Ascending aorta (tissue), 2 donors: ENCODE measurements at regions not wholly inside any gene's neighbourhood (a gene's known extent, or its start where the extent isn't known, plus 50 kb on each side); places are given as distances from the start of the nearest gene placed in this dataset.

Experiments used
- DNase-seq, 2 donors: peaks; one replicate each; pipeline ENCODE4 v3.0.0-alpha.2; 2019; ENCODE audit warnings: low spot score in 2 of 2
- H3K27ac ChIP-seq, 2 donors: fragments of 200-600 bp; sonication (generic); one replicate each; pipeline ENCODE4 v1.5.1; 2016 to 2017; ENCODE audit warnings: mild to moderate bottlenecking in 1 of 2
- H3K27me3 ChIP-seq: fragments of 200-600 bp; sonication (generic); one replicate; pipeline ENCODE4 v1.5.1; 2017
- H3K36me3 ChIP-seq, 2 donors: fragments of 200-600 bp; sonication (generic); one replicate each; pipeline ENCODE4 v1.5.1; 2016
- H3K4me1 ChIP-seq, 2 donors: fragments of 200-600 bp; sonication (generic); one replicate each; pipeline ENCODE4 v1.5.1; 2016 to 2017; ENCODE audit warnings: mild to moderate bottlenecking in 1 of 2
- H3K4me3 ChIP-seq, 2 donors: fragments of 200-600 bp; sonication (generic); one replicate each; pipeline ENCODE4 v1.5.1; 2016 to 2017; ENCODE audit warnings: mild to moderate bottlenecking in 1 of 2
- H3K9me3 ChIP-seq, 2 donors: fragments of 200-600 bp; sonication (generic); one replicate each; pipeline ENCODE4 v1.5.1; 2016
- intact Hi-C: fragments of 100-400 bp; cut with DNase I; formaldehyde crosslinking; loops from one replicate; pipeline ENCODE4 v1.15.1; 2023
- TF ChIP-seq, protein P1 (sequence below), 3 experiments: fragments of 200-600 bp in 2 of 3; fragments of 450-650 bp in 1 of 3; sonication (generic) in 2 of 3; IDR thresholded peaks; one replicate each; pipeline ENCODE4 v1.5.1; 2016 to 2019; ENCODE audit warnings: antibody characterized with exemption in 3 of 3, mild to moderate bottlenecking in 1 of 3, moderate library complexity in 1 of 3

DNA sequence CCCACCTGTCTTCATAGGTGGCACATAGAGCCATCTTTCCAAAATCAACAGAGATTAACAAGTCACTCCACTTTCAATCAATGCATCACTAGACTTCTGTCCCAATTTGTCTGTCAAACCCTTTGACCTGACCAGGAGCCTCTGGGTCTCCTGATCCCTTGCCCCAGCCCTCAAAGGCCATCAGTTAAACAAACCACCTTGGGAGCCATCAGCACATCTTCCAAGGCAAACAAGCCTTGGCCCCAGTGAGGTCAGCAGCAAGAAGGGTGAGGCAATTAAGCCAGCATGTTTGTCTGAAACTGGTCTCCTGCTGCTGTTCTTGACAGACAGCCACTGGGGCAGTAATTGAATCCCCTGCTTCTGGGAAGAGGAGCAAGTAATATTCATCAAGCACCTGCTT, 742.8 kb upstream of the TBX3 start:
- TF ChIP-seq, protein P1, sequence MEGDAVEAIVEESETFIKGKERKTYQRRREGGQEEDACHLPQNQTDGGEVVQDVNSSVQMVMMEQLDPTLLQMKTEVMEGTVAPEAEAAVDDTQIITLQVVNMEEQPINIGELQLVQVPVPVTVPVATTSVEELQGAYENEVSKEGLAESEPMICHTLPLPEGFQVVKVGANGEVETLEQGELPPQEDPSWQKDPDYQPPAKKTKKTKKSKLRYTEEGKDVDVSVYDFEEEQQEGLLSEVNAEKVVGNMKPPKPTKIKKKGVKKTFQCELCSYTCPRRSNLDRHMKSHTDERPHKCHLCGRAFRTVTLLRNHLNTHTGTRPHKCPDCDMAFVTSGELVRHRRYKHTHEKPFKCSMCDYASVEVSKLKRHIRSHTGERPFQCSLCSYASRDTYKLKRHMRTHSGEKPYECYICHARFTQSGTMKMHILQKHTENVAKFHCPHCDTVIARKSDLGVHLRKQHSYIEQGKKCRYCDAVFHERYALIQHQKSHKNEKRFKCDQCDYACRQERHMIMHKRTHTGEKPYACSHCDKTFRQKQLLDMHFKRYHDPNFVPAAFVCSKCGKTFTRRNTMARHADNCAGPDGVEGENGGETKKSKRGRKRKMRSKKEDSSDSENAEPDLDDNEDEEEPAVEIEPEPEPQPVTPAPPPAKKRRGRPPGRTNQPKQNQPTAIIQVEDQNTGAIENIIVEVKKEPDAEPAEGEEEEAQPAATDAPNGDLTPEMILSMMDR (IDR thresholded peaks at IDR 0.05) = no peak
- H3K27me3 ChIP-seq = no peaks in the 10 kb centered on the region
- intact Hi-C loops = no loop called here
- no peak overlapping the region for H3K4me3 ChIP-seq
- H3K27ac ChIP-seq = no peak overlapping the region
- no peaks in the 10 kb centered on the region for H3K9me3 ChIP-seq
- no peak for DNase-seq
- no peaks in the 10 kb centered on the region for H3K36me3 ChIP-seq
- no peaks in the 10 kb centered on the region for H3K4me1 ChIP-seq

DNA sequence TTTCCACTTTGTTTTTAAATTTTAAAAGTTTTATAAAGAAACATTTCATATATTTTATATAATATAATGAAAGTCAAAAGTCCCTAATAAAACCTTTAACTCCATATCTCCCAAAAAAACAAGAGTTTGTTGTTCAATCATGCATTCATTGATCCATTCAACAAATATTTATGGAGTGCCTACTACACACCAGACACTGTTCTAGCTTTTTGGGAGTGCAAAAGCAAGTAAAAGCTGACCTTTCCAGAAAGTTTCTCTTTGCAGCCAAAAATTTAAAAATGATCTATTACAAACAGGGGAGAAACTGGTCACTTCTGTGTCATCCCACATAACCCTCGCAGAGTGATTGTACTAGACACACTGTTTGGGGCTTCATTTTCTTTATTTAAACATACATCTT, 740.0 kb upstream of the TBX3 start:
- intact Hi-C loops = no loop called here
- Histone ChIP-seq H3K27ac (no peak overlapping the region), H3K27me3 (no peaks in the 10 kb centered on the region), H3K4me3 (no peak overlapping the region), H3K9me3 (no peaks in the 10 kb centered on the region), H3K36me3 (no peaks in the 10 kb centered on the region), H3K4me1 (no peaks in the 10 kb centered on the region)
- TF ChIP-seq, protein P1 (IDR thresholded peaks at IDR 0.05) = no peak
- DNase-seq = no peak

DNA sequence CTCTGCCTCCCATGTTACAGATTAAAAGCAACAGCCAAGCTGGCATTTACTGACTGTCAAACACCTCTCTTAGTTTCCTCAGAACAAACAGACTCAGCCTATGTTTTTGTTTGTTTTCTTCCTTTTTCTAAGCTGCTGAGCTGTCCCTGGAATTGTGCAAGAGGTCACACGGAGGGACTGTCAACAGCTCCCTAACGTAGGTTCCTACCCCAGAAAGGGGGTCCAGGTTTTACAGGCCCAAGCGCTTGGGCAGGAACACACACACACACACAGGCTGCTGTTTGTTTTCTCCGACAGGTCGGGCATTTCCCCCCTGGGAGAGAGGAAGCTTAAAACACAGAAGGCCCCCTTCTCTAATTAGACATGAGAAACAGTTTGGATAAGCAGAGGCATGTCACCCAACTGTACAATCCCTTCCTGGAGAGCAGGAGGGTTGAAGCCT, 739.6 kb upstream of the TBX3 start:
- Histone ChIP-seq H3K4me3 (no peak overlapping the region), H3K27ac (no peak overlapping the region), H3K27me3 (no peaks in the 10 kb centered on the region), H3K4me1 (no peaks in the 10 kb centered on the region), H3K9me3 (no peaks in the 10 kb centered on the region), H3K36me3 (no peaks in the 10 kb centered on the region)
- DNase-seq = no peak
- TF ChIP-seq, protein P1 (IDR thresholded peaks at IDR 0.05) = no peak
- intact Hi-C loops = no loop called here

DNA sequence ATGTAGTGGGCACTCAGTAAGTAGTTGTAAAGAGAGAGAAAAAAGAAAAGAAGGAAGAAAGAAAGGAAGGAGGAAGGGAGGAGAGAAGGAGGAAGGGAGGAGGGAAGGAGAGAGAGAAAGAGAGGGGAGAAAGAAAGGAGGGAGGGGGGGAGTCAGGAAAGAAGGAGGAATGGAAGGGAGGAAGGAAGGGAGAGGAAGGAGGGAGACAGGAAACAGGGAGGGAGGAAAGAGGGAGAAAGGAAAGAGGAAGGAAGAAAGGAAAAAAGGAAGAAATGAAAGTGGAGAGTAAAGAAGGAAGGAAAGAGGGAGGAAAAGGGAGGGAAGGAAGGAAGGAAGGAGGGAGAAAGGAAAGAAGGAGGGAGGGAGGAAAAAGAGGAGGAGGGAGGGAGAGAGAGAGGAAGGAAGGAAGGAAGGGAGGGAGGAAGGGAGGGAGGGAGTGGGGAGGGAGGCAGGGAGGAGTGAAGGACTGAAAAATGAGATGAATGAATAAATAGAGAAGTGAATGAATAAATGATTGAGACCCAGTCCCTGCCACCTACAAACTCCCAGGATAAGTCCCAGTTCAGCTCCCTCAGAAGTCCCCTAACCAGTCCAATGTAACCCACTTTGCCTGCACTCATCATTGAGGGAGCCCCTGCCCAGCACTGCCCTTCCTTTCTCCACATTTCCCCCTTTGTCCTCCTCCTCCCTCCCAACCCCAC, 739.0 kb upstream of the TBX3 start:
- Histone ChIP-seq H3K4me3 (no peak overlapping the region), H3K9me3 (no peaks in the 10 kb centered on the region), H3K27me3 (no peaks in the 10 kb centered on the region), H3K4me1 (no peaks in the 10 kb centered on the region), H3K27ac (no peak overlapping the region), H3K36me3 (no peaks in the 10 kb centered on the region)
- TF ChIP-seq, protein P1 (IDR thresholded peaks at IDR 0.05) = no peak
- intact Hi-C loops = no loop called here
- no peak for DNase-seq

DNA sequence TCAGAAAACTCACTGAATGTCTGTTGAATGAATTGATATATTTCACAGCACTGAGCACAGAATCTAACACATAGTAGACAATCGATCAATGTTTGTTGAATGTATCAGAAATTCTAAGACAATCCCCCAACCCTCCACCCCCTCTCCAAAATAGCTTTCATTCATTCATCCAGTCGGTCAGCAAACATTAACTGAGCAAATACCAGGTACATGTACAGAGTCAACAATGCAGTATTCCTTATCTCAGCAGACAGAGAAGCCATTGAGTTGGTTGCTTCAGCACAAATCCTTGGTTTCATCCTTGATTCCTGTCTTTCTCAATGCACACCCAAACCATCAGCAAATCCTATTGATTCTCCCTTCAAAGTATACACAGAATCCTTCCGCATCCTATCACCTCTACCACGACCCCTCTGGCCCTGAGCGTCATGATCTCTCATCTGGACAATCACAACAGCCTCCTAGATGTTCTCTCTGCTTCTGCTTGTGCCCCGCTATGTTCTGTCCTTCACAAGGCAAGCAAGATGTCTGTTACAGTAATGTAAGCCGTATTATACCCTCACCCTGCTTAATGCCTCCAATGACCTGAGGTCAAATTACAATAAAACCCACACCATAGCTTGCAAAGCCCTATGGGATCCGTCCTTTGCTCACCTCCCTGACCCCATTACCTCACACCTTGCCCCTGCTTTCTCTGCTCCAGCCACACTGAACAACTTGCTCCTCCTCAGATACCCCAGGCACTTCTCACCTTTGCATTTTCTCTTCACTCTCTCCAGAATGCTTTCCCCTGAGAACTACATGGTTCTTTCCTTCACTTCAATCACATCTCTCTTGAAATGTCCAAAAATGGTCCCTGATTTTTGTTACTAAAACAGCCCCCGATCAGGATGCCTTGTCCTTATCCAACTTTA, 738.1 kb upstream of the TBX3 start:
- TF ChIP-seq, protein P1 (IDR thresholded peaks at IDR 0.05) = no peak
- no peak for DNase-seq
- Histone ChIP-seq H3K4me3 (no peak overlapping the region), H3K27ac (no peak overlapping the region), H3K4me1 (no peaks in the 10 kb centered on the region), H3K9me3 (no peaks in the 10 kb centered on the region), H3K27me3 (no peaks in the 10 kb centered on the region), H3K36me3 (no peaks in the 10 kb centered on the region)
- intact Hi-C loops = no loop called here
